ENCODE measurements at regions not wholly inside any gene's neighbourhood (a gene's known extent, or its start where the extent isn't known, plus 50 kb on each side); places are given as distances from the start of the nearest gene placed in this dataset.

GRCh38 chr15:47258521-47258920 lies 458.8 kb upstream of the SEMA6D start:
- no peaks in the 10 kb centered on the region for H3K4me1 Mint-ChIP-seq
- H3K27ac ChIP-seq (ENCODE audit: low read depth, low read length) = no peak overlapping the region
- H3K36me3 Mint-ChIP-seq = no peaks in the 10 kb centered on the region
- no peaks in the 10 kb centered on the region for H3K4me1 ChIP-seq (ENCODE audit: insufficient read depth, low read length)
- H3K27me3 Mint-ChIP-seq = no peaks in the 10 kb centered on the region
- H3K9me3 ChIP-seq (ENCODE audit: low read length) = no peaks in the 10 kb centered on the region
- H3K36me3 ChIP-seq (ENCODE audit: insufficient read depth, low read length) = no peaks in the 10 kb centered on the region
- no peak overlapping the region for H3K4me3 Mint-ChIP-seq
- POLR2A ChIA-PET = no interaction called here
- no peak overlapping the region for H3K4me3 ChIP-seq (ENCODE audit: low read length)
- no peak overlapping the region for H3K27ac Mint-ChIP-seq
- H3K9me3 Mint-ChIP-seq = peaks cover 0 to 21% (median 11%) of the 10 kb centered on the region in 5 donors
- H3K27me3 ChIP-seq (ENCODE audit: insufficient read depth, low read length, poor library complexity, severe bottlenecking) = no peaks in the 10 kb centered on the region
- no peak for DNase-seq
- CTCF ChIA-PET = no interaction called here

- Mint-ChIP-seq H3K27me3 (no peaks in the 10 kb centered on the region), H3K9me3 (peaks cover 0 to 20% (median 7%) of the 10 kb centered on the region in 5 donors), H3K27ac (no peak overlapping the region), H3K36me3 (no peaks in the 10 kb centered on the region), H3K4me3 (no peak overlapping the region), H3K4me1 (no peaks in the 10 kb centered on the region)
- Histone ChIP-seq H3K36me3 (ENCODE audit: insufficient read depth, low read length) (no peaks in the 10 kb centered on the region), H3K27ac (ENCODE audit: low read depth, low read length) (no peak overlapping the region), H3K4me3 (ENCODE audit: low read length) (no peak overlapping the region), H3K27me3 (ENCODE audit: insufficient read depth, low read length, poor library complexity, severe bottlenecking) (no peaks in the 10 kb centered on the region), H3K4me1 (ENCODE audit: insufficient read depth, low read length) (no peaks in the 10 kb centered on the region), H3K9me3 (ENCODE audit: low read length) (no peaks in the 10 kb centered on the region)
- ChIA-PET POLR2A (no interaction called here), CTCF (no interaction called here)
- no peak for DNase-seq
These were observed 451.6 kb upstream of the SEMA6D start for GRCh38 chr15:47265686-47266085.

DNA sequence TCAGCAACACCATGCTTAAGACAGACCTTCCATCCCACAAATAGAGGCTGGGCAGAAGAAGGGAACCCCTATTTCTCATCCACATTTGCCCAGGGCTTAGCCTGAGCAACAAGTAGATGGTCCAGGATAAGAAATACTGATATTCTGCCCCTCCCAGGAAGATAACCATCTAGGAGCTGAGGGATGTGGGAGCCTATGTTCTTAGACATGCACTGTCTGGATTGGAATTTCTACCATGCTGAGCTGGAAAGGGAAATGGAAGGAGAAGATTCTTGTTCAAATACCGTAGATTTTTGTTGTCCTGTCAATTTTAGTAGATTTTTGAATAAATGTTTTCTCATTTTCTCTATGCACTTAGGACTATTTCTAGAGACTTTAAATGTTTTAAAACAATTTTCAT lies 450.7 kb upstream of the SEMA6D start:
- ChIA-PET CTCF (no interaction called here), POLR2A (no interaction called here)
- H3K9me3 ChIP-seq (ENCODE audit: low read length) = no peaks in the 10 kb centered on the region
- H3K27ac ChIP-seq (ENCODE audit: low read depth, low read length) = no peak overlapping the region
- Mint-ChIP-seq H3K27me3 (no peaks in the 10 kb centered on the region), H3K4me1 (no peaks in the 10 kb centered on the region), H3K9me3 (peaks cover 0 to 20% (median 11%) of the 10 kb centered on the region in 5 donors), H3K36me3 (no peaks in the 10 kb centered on the region), H3K4me3 (no peak overlapping the region), H3K27ac (no peak overlapping the region)
- H3K4me1 ChIP-seq (ENCODE audit: insufficient read depth, low read length) = no peaks in the 10 kb centered on the region
- no peaks in the 10 kb centered on the region for H3K36me3 ChIP-seq (ENCODE audit: insufficient read depth, low read length)
- H3K4me3 ChIP-seq (ENCODE audit: low read length) = no peak overlapping the region
- H3K27me3 ChIP-seq (ENCODE audit: insufficient read depth, low read length, poor library complexity, severe bottlenecking) = no peaks in the 10 kb centered on the region
- DNase-seq = no peak

GRCh38 chr15:47273864-47274263 lies 443.4 kb upstream of the SEMA6D start:
- H3K9me3 ChIP-seq (ENCODE audit: low read length) = no peaks in the 10 kb centered on the region
- no peak overlapping the region for H3K4me3 Mint-ChIP-seq
- H3K4me1 ChIP-seq (ENCODE audit: insufficient read depth, low read length) = no peaks in the 10 kb centered on the region
- ChIA-PET POLR2A (no interaction called here), CTCF (no interaction called here)
- no peak for DNase-seq
- no peak overlapping the region for H3K4me3 ChIP-seq (ENCODE audit: low read length)
- H3K27me3 ChIP-seq (ENCODE audit: insufficient read depth, low read length, poor library complexity, severe bottlenecking) = no peaks in the 10 kb centered on the region
- no peaks in the 10 kb centered on the region for H3K36me3 ChIP-seq (ENCODE audit: insufficient read depth, low read length)
- H3K4me1 Mint-ChIP-seq = no peaks in the 10 kb centered on the region
- no peak overlapping the region for H3K27ac Mint-ChIP-seq
- no peak overlapping the region for H3K27ac ChIP-seq (ENCODE audit: low read depth, low read length)
- H3K36me3 Mint-ChIP-seq = no peaks in the 10 kb centered on the region
- no peaks in the 10 kb centered on the region for H3K27me3 Mint-ChIP-seq
- H3K9me3 Mint-ChIP-seq = peaks cover 12 to 18% (median 12%) of the 10 kb centered on the region in 5 donors

- Mint-ChIP-seq H3K36me3 (no peaks in the 10 kb centered on the region), H3K27ac (no peak overlapping the region), H3K27me3 (no peaks in the 10 kb centered on the region), H3K4me1 (no peaks in the 10 kb centered on the region), H3K4me3 (no peak overlapping the region), H3K9me3 (peaks cover 4 to 9% (median 5%) of the 10 kb centered on the region in 5 donors)
- ChIA-PET POLR2A (no interaction called here), CTCF (no interaction called here)
- no peaks in the 10 kb centered on the region for H3K36me3 ChIP-seq (ENCODE audit: insufficient read depth, low read length)
- H3K9me3 ChIP-seq (ENCODE audit: low read length) = no peaks in the 10 kb centered on the region
- H3K27ac ChIP-seq (ENCODE audit: low read depth, low read length) = no peak overlapping the region
- no peak for DNase-seq
- no peak overlapping the region for H3K4me3 ChIP-seq (ENCODE audit: low read length)
- H3K4me1 ChIP-seq (ENCODE audit: insufficient read depth, low read length) = no peaks in the 10 kb centered on the region
- H3K27me3 ChIP-seq (ENCODE audit: insufficient read depth, low read length, poor library complexity, severe bottlenecking) = no peaks in the 10 kb centered on the region
These were observed 434.1 kb upstream of the SEMA6D start for GRCh38 chr15:47283246-47283645.

DNA sequence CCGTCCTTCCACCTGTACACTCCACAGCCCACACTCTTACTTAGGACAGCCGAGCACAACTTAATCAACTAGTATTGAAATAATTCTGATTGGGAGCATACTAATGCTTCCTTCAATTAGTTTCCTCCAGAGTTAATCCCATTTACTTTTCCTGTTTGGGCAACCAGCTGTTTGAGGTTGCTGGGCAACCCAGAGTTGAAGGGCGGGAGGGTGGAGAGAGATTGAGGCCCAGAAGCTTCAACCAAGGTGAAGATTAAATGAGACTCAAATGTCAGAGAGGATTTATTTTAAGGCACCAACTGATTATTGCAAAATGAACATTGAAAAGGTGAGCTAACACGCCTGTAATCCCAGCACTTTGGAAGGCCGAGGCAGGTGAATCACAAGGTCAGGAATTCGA lies 428.5 kb upstream of the SEMA6D start:
- ChIA-PET POLR2A (no interaction called here), CTCF (no interaction called here)
- H3K36me3 ChIP-seq (ENCODE audit: insufficient read depth, low read length) = no peaks in the 10 kb centered on the region
- no peaks in the 10 kb centered on the region for H3K36me3 Mint-ChIP-seq
- no peaks in the 10 kb centered on the region for H3K27me3 ChIP-seq (ENCODE audit: insufficient read depth, low read length, poor library complexity, severe bottlenecking)
- H3K9me3 ChIP-seq (ENCODE audit: low read length) = no peaks in the 10 kb centered on the region
- no peak overlapping the region for H3K4me3 ChIP-seq (ENCODE audit: low read length)
- H3K4me1 ChIP-seq (ENCODE audit: insufficient read depth, low read length) = no peaks in the 10 kb centered on the region
- DNase-seq = no peak
- no peaks in the 10 kb centered on the region for H3K4me1 Mint-ChIP-seq
- no peak overlapping the region for H3K27ac Mint-ChIP-seq
- no peak overlapping the region for H3K27ac ChIP-seq (ENCODE audit: low read depth, low read length)
- peaks cover 7 to 10% (median 7%) of the 10 kb centered on the region in 5 donors for H3K9me3 Mint-ChIP-seq
- no peaks in the 10 kb centered on the region for H3K27me3 Mint-ChIP-seq
- H3K4me3 Mint-ChIP-seq = no peak overlapping the region

DNA sequence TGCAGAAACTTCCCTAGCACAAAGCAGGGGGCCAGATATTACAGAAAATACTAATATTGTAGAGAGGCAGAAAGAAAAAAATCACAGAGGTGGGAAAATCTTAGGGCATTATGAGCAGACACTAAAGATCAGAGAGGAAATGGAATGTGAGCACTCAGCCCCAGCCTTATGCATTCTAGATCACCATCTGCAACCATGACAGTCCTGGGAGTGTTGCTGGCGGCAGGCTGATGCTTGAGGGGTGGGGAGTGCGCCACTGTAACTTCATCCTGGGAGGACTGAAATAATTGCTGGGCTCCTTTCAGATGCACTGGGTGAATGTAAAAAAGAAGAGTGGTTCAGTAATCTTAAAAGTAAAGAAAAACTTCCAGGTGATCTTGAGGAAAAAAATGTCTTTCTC lies 427.6 kb upstream of the SEMA6D start:
- H3K9me3 Mint-ChIP-seq = peaks cover 3 to 10% (median 7%) of the 10 kb centered on the region in 5 donors
- Histone ChIP-seq H3K27ac (ENCODE audit: low read depth, low read length) (no peak overlapping the region), H3K4me1 (ENCODE audit: insufficient read depth, low read length) (no peaks in the 10 kb centered on the region), H3K9me3 (ENCODE audit: low read length) (no peaks in the 10 kb centered on the region), H3K27me3 (ENCODE audit: insufficient read depth, low read length, poor library complexity, severe bottlenecking) (no peaks in the 10 kb centered on the region), H3K4me3 (ENCODE audit: low read length) (no peak overlapping the region), H3K36me3 (ENCODE audit: insufficient read depth, low read length) (no peaks in the 10 kb centered on the region)
- no peak for DNase-seq
- no peaks in the 10 kb centered on the region for H3K27me3 Mint-ChIP-seq
- ChIA-PET POLR2A (no interaction called here), CTCF (no interaction called here)
- no peaks in the 10 kb centered on the region for H3K4me1 Mint-ChIP-seq
- H3K27ac Mint-ChIP-seq = no peak overlapping the region
- H3K36me3 Mint-ChIP-seq = no peaks in the 10 kb centered on the region
- no peak overlapping the region for H3K4me3 Mint-ChIP-seq

GRCh38 chr15:47291767-47292166 lies 425.5 kb upstream of the SEMA6D start:
- peaks cover 3 to 10% (median 7%) of the 10 kb centered on the region in 5 donors for H3K9me3 Mint-ChIP-seq
- Histone ChIP-seq H3K36me3 (ENCODE audit: insufficient read depth, low read length) (no peaks in the 10 kb centered on the region), H3K9me3 (ENCODE audit: low read length) (no peaks in the 10 kb centered on the region), H3K27ac (ENCODE audit: low read depth, low read length) (no peak overlapping the region), H3K27me3 (ENCODE audit: insufficient read depth, low read length, poor library complexity, severe bottlenecking) (no peaks in the 10 kb centered on the region), H3K4me1 (ENCODE audit: insufficient read depth, low read length) (no peaks in the 10 kb centered on the region), H3K4me3 (ENCODE audit: low read length) (no peak overlapping the region)
- POLR2A ChIA-PET = no interaction called here
- H3K27me3 Mint-ChIP-seq = no peaks in the 10 kb centered on the region
- H3K4me3 Mint-ChIP-seq = no peak overlapping the region
- no peaks in the 10 kb centered on the region for H3K4me1 Mint-ChIP-seq
- H3K36me3 Mint-ChIP-seq = no peaks in the 10 kb centered on the region
- no peak overlapping the region for H3K27ac Mint-ChIP-seq
- DNase-seq = no peak
- CTCF ChIA-PET = no interaction called here

DNA sequence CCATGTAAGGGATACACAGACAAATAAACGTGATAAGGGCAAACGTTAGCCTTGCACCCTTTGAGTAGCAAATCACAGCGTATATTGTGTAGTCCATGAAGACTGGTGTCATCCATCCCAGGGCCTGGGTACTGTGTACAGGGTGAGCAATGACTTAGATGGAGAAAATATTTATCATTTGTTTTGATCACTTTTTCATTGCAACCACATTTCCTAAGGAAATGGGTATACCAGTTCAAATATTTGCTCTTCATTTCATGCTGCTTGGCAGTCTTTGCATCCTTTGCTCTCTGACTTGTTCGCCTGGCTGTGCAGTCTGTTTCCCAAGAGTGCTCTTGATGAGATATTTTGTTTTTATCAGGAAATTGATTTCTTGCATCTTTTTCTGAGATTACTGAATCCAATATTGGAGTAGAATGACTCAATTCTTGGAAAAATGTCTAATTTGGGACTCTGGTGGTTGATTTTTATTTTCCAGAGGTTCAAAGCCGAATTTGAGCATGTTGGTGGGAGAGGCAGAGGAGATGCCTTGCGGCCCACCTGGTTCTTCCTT lies 424.6 kb upstream of the SEMA6D start:
- CTCF ChIA-PET = no interaction called here
- H3K9me3 Mint-ChIP-seq = peaks cover 2 to 12% (median 6%) of the 10 kb centered on the region in 5 donors
- no peaks in the 10 kb centered on the region for H3K9me3 ChIP-seq (ENCODE audit: low read length)

More for the DNA sequence above, 424.6 kb upstream of the SEMA6D start:
- H3K27ac Mint-ChIP-seq = no peak overlapping the region
- no peaks in the 10 kb centered on the region for H3K4me1 Mint-ChIP-seq
- H3K27me3 Mint-ChIP-seq = no peaks in the 10 kb centered on the region
- H3K4me1 ChIP-seq (ENCODE audit: insufficient read depth, low read length) = no peaks in the 10 kb centered on the region
- no peak overlapping the region for H3K27ac ChIP-seq (ENCODE audit: low read depth, low read length)
- H3K4me3 ChIP-seq (ENCODE audit: low read length) = no peak overlapping the region
- H3K27me3 ChIP-seq (ENCODE audit: insufficient read depth, low read length, poor library complexity, severe bottlenecking) = no peaks in the 10 kb centered on the region
- DNase-seq = no peak
- no peaks in the 10 kb centered on the region for H3K36me3 Mint-ChIP-seq
- POLR2A ChIA-PET = no interaction called here
- no peak overlapping the region for H3K4me3 Mint-ChIP-seq
- H3K36me3 ChIP-seq (ENCODE audit: insufficient read depth, low read length) = no peaks in the 10 kb centered on the region

Data from CD8-positive, alpha-beta memory T cell (primary cell).